ENCODE measurements at regions not wholly inside any gene's neighbourhood (a gene's known extent, or its start where the extent isn't known, plus 50 kb on each side); places are given as distances from the start of the nearest gene placed in this dataset.
"Not testable (repeated sequence)": the region's sequence is repeated elsewhere in the genome, so short reads cannot be mapped to it uniquely, and the experiment has no call there.

DNA sequence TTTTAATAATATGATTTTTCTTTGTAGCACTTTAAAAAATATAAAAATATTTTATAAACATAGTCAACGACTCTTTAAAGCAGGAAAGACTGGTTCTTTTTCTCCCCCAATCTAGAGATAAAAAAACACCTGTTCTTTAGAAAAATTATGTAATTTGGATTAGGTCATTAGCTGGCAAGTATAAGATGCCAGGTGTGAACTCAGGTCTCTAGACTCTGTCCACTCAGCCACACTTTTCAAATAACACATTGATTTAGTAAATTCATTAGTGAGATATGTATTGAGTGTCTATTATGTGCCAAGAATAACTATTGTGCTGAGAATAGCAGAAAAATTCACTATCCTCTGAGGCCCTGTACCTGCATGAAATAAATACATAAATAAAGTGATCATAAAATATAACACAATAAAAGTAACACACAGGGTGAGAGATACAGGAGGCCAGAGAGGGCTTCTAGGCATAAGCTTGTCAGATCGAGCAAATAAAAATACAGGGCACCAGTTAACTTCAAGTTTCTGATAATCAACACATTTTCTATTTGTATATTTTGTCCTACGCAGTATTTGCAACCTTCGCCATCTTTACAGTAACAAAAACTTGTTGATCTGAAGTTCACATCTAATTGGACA lies 867.1 kb upstream of the GBE1 start:
- in situ Hi-C loops (cut with HindIII; ENCODE audit: low sequenced_read_pairs), result no loop called here

DNA sequence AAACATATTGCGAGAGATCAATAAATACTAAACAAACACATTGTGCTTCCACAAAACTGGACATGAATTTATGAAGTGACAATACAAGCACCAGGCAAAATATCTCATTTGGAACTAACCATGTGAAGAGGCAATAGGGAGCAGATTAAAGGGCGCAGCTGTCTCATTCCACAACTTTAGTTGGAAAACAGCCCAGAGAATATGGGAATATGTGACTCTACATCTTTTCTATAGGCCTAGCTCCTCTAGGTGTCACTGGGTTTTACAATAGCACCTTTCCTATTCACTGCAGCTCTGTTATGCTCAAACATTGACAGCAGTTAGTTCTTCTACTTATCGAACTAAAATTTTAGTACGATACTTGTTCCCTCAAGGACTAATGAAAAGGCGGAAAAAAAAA lies 866.3 kb upstream of the GBE1 start:
- in situ Hi-C loops (cut with HindIII; ENCODE audit: low sequenced_read_pairs), result no loop called here

DNA sequence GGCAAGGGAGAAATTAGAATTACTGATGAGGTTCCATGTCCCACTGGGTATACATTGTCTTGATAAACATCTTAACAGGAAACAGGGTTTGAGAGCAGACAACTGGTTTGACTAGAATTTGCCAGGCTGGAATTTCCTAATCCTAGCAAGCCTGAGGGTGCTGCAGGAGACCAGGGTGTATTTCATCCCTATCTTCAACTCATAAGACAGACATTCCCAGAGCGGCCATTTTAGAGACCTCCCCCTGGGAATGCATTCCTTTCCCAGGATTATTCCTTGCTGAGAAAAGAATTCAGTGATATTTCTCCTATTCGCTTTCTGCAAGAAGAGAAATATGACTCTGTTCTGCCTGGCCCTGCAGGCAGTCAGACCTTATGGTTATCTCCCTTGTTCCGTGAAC lies 859.3 kb upstream of the GBE1 start:
- in situ Hi-C loops (cut with HindIII; ENCODE audit: low sequenced_read_pairs), result not testable (repeated sequence)

DNA sequence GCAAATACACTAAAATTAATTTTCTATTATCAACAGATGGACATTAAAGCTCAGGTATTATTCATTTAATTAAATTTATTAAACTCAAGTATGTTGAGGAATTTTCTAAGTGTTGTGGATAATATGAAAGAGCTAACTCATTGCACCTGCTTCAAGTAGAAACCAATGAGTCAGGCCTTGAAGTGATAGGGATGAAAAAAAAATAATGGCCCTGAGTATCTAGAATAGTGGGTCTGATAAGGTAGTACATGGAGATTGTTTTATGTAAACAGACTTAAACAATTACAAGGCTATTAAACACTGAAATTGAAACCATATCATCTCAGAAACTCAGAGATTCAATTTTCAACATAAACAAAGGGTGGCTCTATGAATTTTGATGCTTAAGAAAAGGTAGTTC lies 857.1 kb upstream of the GBE1 start:
- in situ Hi-C loops (cut with HindIII; ENCODE audit: low sequenced_read_pairs), result no loop called here

DNA sequence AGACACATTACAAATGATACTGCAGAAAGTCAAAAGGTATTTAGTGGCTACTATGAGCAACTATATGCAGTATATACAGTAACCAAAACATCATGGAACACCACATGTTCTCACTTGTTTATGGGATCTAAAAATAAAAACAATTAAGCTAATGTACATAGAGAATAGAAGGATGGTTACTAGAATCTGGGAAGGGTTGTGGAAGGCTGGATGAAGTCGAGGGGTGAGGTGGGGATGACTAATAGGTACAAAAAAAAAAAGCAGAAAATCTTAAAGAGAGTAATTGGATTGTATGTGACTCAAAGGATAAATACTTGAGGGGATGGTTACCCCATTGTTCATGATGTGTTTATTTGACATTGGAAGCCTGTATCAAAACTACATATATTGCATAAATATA lies 848.8 kb upstream of the GBE1 start:
- in situ Hi-C loops (cut with HindIII; ENCODE audit: low sequenced_read_pairs), result no loop called here

DNA sequence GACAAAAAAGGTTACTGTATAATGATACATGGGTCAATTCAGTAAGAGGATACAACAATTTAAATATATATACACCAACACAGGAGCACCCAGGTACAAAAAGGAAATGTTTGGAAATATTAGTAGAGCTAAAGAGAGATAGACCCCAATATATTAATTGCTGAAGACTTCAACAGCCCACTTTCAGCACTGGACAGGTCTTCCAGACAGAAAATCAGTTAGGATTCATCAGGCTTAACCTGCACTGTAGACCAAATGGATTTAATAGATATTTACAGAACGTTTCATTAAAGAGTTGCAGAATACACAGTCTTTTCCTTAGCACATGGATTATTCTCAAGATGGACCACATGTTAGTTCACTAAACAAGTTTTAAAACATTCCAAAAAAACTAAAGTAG lies 845.9 kb upstream of the GBE1 start:
- in situ Hi-C loops (cut with HindIII; ENCODE audit: low sequenced_read_pairs), result no loop called here

DNA sequence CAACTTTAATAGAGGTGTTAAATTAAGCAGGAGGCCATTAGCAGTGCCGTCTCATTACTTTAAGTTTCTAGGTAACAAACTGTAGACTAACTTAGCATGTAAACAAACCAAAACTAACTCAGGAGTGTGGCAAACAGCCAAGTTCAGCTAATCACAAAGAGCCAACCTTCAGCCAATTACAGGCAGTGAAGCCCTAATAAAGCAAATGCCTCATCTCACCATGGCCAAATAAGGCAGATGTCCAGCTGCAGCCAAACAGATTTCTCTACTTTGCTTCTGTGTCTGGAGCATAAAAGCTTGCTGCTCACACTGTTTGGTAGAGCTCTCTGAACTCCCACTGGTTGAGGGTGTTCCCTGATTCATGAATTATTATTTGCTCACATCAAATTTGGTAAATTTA lies 835.4 kb upstream of the GBE1 start:
- in situ Hi-C loops (cut with HindIII; ENCODE audit: low sequenced_read_pairs), result no loop called here

DNA sequence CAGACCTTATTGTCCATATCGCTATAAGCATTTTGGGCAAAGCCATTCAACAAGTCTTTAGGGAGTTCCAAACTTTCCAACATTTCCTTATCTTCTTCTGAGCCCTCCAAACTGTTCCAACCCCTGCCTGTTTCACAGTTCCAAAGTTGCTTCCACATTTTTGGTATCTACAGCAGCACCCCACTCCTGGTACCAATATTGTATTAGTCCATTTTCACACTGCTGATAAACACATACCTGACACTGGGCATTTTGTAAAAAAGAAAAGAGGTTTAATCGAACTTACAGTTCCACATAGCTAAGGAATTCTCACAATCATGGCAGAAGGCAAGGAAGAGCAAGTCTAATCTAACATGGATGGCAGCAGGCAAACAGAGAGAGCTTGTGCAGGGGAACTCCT lies 834.1 kb upstream of the GBE1 start:
- in situ Hi-C loops (cut with HindIII; ENCODE audit: low sequenced_read_pairs), result no loop called here

DNA sequence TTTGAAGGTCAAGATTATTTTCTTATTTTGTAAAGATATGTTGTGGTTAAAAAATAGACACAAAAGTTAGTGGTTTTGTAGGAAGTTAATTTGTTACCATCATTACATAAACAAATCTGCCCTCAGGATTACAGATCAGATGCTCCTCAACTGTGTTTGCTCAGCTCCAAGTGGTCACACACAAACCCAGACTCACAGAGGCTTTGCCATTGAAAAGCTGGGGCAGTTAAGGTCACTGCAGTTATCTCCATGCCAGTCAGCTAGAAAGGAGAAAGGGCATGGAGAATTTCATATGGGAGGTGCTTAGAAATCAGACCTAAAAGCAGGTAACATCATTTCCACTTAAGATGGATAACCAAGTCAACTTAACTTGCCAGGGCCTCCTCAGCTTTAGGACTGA lies 825.7 kb upstream of the GBE1 start:
- in situ Hi-C loops (cut with HindIII; ENCODE audit: low sequenced_read_pairs), result no loop called here

DNA sequence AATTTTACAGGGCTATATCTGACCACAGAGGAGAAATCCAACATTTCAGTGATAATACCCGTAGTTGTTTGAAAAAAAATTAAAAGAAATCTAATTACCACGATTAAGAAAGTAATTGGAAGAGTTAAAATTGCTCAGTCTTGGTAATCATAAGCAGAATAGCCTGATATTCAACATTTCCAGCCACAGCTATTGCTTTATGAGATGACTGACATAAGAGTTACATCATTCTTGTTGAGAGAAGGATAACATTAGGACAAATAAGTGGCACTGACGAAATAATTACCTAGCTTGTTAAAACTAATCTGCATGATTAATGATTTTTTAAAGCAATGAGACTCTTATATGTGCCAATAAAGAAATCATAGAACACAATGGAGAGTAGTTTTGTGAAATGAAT lies 825.0 kb upstream of the GBE1 start:
- in situ Hi-C loops (cut with HindIII; ENCODE audit: low sequenced_read_pairs), result no loop called here

DNA sequence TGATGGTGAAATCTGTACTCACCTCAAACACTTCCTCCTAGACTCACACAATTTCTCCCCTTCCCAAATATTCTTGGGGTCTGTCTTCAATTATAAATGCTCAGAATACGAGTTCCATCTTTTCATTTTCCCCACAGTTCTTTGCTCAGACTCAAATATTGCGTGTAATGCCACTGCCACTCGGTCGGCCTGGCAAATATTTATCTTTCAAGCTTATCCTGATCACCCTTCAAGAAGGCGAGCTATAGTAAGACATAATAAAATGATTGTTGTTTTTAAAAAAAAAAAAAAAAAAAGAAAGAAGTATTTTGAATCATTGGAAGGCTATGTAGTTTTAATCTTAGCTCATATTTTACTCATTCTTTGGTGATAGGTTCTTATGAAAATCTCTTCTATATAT lies 824.6 kb upstream of the GBE1 start:
- in situ Hi-C loops (cut with HindIII; ENCODE audit: low sequenced_read_pairs), result not testable (repeated sequence)

DNA sequence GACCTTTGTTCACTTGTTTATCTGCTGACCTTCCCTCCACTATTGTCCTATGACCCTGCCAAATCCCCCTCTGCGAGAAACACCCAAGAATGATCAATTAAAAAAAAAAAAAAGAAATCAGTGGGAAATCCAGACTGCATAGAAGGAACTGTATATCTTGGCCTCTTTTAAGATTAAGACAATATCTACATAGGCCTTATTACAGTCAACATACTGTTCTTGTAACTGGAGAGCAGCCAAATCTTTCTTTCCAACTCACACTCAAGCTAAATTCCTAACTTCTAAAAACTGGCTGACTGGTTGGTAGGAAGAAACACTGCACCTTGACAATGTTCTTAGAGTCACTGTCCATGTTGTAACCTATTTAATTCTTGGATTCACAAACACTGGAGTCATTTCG lies 824.1 kb upstream of the GBE1 start:
- in situ Hi-C loops (cut with HindIII; ENCODE audit: low sequenced_read_pairs), result not testable (repeated sequence)

DNA sequence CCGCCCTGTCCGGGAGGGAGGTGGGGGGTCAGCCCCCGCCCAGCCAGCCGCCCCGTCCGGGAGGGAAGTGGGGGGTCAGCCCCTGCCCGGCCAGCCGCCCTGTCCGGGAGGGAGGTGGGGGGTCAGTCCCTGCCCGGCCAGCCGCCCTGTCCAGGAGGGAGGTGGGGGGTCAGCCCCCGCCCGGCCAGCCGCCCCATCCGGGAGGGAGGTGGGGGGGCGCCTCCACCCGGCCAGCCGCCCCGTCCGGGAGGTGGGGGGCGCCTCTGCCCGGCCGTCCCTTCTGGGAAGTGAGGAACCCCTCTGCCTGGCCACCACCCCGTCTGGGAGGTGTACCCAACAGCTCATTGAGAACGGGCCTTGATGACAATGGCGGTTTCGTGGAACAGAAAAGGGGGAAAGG lies 823.4 kb upstream of the GBE1 start:
- in situ Hi-C loops (cut with HindIII; ENCODE audit: low sequenced_read_pairs), result not testable (repeated sequence)

DNA sequence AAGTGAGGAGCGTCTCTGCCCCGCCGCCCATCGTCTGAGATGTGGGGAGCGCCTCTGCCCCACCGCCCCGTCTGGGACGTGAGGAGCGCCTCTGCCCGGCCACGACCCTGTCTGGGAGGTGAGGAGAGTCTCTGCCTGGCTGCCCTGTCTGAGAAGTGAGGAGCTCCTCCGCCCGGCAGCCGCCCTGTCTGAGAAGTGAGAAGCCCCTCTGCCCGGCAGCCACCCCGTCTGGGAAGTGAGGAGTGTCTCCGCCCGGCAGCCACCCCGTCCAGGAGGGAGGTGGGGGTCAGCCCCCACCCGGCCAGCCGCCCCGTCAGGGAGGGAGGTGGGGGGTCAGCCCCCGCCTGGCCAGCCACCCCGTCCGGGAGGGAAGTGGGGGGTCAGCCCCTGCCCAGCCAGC lies 823.0 kb upstream of the GBE1 start:
- in situ Hi-C loops (cut with HindIII; ENCODE audit: low sequenced_read_pairs), result not testable (repeated sequence)

DNA sequence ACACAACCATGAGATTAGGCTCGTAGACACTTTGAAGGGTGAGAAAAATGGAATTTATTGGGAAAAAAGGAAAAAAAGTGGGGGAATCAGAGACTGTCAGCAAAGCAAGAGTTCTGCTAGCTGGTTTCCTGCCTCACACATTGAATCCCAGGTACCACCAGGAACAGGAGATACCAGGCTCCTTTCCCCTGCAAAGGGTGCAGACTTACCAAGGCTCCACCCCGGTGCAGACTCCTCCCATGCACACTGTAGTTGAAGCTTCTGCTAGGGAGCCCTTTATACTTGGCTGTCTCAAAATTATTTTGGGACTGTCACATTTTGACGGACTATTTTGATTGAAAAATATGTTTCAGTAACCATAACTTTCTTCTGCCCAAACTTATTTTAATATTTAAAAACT lies 819.9 kb upstream of the GBE1 start:
- in situ Hi-C loops (cut with HindIII; ENCODE audit: low sequenced_read_pairs), result no loop called here

DNA sequence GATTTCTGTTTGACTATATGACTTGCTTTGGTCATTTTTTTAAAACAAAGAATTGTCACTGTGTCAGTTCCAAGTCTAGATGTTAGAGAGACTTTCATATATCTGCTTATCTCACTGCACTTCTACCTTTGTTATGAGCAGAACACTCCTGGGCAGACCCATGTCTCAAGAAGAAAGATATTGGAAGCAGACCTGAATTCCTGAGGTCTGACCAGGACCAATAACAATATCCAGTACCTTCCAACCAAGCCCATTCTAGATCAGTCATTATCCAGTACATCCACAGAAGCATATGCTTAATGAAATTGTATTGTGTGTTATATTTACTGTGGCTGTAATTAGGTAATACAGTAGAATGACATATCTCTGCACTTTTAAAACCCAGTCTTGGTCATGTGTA lies 811.3 kb upstream of the GBE1 start:
- in situ Hi-C loops (cut with HindIII; ENCODE audit: low sequenced_read_pairs), result no loop called here

DNA sequence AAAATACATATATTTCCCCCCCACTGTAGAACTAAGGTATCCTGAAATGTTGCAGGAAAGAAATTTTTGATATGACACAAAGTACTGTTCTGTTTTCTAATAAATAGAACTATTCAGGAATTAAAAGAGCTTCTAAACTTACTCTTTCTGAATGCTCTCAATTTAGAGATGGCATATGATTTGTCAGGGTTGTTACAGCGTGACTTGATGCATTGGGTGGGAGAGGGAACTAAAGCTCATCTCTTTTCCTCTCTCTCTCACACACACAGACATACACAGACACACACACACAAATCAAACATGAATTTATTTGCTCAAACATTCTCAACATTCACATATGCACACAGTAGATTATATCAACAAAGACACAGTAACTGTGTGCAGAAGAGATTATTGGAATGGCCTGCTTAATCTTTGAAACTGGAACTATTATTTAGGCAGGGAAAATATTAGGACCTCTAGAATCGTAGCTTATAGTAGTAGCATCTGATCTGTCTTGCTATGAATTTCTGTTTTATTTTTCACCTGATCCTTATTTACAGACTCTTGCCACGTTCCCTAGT lies 807.4 kb upstream of the GBE1 start:
- in situ Hi-C loops (cut with HindIII; ENCODE audit: low sequenced_read_pairs), result no loop called here

DNA sequence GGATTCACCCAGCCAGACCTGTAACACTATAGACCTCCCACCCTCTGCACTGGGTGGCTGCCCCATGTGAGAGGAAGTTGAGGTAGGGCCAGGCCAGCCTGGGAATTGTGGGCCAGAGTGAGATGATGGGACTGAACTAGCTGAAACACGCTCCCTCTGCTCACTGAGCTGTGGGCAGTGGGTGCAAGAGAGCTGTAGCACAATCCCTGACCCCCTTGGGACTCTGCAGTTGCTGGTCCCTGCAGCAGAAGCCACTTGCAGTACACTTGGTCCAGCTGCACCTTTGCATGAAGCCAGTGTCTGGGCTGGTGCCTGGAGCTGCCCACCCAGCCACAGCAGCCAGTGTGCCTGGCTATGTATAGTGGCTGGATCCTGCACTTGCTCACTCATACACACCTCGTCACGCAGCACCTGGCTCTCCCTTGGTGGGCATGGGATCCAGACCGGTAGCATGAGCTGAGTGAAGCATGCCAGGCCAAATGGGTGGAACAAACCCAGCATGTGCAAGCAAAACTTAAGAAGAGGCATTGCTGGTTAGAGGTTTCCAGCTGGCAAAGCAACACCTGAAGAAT lies 805.7 kb upstream of the GBE1 start:
- in situ Hi-C loops (cut with HindIII; ENCODE audit: low sequenced_read_pairs), result no loop called here

DNA sequence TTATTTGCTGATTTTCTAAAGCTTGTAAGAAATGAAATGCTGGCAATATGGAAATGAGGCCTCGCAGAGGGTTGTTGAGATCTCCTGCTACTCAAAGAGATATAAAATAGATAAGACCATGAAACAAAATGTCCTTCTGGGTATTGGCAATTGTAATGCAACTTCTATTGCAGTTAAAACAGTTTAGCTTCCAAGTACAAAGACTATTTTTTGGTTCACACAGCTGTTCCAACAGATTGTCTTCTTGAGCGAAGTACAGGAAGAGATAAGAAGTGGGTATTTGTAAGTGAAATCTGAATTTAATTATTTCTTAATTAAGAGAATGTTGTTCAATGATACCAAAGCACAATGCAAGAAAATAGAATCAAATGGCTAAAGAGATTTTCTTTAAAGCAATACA lies 801.5 kb upstream of the GBE1 start:
- in situ Hi-C loops (cut with HindIII; ENCODE audit: low sequenced_read_pairs), result no loop called here

DNA sequence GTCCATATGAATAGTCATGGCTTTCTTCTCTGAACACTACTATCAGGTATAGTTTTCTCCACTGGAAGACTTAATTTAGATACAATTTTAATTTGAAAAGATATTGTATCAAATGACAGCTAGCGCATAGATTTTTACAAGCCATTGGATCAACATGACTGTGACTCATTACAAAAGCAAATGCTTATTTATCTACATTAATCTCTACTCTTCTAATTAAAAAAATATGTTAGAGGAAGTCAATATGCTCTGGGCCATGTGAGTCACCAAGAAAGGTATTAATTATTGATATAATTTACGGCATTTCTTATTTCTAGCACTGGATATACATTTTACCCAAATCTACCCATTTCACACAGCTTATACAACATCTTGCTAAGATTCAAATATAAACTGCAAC lies 800.3 kb upstream of the GBE1 start:
- in situ Hi-C loops (cut with HindIII; ENCODE audit: low sequenced_read_pairs), result no loop called here

DNA sequence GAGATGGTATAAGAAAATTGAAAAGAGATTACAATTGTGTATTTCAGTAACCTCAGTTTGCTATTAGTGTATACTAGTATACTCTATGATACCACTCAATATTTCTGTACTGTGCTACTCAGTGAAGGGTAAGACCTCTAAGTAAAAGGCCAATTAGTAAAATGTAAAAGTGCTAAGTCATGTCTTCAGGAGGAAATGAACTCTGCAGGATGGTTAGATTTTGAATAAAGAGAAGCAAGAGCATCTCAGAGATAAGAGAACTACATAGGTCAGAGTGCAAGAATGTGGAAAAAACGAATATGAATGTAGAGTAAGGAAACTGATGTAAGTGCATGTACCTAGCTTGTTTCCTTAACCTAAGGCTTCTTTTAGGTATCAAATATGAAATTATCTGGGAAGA lies 796.6 kb upstream of the GBE1 start:
- in situ Hi-C loops (cut with HindIII; ENCODE audit: low sequenced_read_pairs), result no loop called here

DNA sequence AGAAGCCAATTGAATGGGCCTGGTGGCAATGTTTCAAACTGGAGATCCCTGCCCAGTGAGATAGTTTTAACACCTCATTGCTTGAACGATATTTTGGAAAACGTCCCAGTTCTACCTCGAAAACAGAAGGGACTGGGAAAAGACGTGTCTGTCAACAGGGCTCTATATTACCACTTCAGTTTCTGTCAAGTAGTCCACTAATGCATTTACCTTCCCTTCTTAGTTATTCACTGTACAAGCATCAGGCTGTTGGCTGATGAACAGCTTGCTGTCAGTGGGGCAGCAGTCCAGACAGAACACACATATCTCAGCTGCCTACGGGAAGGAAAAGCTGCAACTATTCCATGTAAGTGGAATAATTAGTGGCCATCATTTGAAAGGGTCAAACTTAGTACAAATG lies 794.7 kb upstream of the GBE1 start:
- in situ Hi-C loops (cut with HindIII; ENCODE audit: low sequenced_read_pairs), result no loop called here

DNA sequence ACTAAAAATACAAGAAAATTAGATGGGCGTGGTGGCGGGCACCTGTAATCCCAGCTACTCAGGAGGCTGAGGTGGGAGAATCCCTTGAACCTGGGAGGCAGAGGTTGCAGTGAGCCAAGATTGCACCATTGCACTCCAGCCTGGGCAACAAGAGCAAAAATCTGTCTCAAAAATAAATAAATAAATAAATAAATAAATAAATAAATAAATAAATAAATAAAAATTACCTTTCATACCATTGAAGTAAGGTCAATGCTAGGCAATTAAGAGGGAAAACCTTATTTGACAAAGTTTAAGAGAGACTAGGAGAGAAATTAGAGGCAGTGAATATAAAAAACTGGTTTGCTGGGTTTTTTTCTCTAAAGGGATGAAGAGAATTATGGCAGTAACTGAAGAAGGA lies 781.1 kb upstream of the GBE1 start:
- in situ Hi-C loops (cut with HindIII; ENCODE audit: low sequenced_read_pairs), result not testable (repeated sequence)

Measured in DLD1 (cell line).